ENCODE measurements at regions not wholly inside any gene's neighbourhood (a gene's known extent, or its start where the extent isn't known, plus 50 kb on each side); places are given as distances from the start of the nearest gene placed in this dataset.

DNA sequence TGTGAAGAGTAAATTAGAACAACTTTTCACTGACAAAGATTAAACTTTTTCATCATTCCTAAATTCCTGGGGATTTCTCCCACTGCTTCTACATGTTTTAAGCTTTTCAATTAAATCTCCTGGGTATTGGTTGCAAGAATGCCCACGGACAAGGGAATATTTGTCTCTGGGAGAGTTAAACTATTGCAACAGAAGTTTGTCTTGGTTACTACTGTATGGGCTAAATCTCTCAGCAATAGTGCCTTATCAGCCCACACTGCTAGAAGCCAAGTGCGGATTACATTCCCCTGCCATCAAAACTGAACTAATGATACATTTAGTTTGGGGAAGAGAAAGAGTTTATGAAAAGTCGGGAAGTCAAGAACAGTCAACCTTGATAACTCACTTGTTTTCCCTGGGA is 528.2 kb upstream of the C9orf72 start:
- no peaks in the 10 kb centered on the region for H4K20me1 ChIP-seq (ENCODE audit: insufficient read depth, low read length, poor library complexity, severe bottlenecking)
- H2AFZ ChIP-seq (ENCODE audit: low read length): no peak overlapping the region
- H3K4me2 ChIP-seq (ENCODE audit: low read depth, low read length, poor library complexity, severe bottlenecking): no peak overlapping the region
- no peak overlapping the region for H3K9ac ChIP-seq (ENCODE audit: low read depth, low read length, poor library complexity, severe bottlenecking)
- H3K36me3 ChIP-seq (ENCODE audit: insufficient read depth, low read length): no peaks in the 10 kb centered on the region
- no peak for TF ChIP-seq EZH2phosphoT487 (IDR thresholded peaks at IDR 0.05; ENCODE audit: borderline replicate concordance)
- TF ChIP-seq, protein P1, sequence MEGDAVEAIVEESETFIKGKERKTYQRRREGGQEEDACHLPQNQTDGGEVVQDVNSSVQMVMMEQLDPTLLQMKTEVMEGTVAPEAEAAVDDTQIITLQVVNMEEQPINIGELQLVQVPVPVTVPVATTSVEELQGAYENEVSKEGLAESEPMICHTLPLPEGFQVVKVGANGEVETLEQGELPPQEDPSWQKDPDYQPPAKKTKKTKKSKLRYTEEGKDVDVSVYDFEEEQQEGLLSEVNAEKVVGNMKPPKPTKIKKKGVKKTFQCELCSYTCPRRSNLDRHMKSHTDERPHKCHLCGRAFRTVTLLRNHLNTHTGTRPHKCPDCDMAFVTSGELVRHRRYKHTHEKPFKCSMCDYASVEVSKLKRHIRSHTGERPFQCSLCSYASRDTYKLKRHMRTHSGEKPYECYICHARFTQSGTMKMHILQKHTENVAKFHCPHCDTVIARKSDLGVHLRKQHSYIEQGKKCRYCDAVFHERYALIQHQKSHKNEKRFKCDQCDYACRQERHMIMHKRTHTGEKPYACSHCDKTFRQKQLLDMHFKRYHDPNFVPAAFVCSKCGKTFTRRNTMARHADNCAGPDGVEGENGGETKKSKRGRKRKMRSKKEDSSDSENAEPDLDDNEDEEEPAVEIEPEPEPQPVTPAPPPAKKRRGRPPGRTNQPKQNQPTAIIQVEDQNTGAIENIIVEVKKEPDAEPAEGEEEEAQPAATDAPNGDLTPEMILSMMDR (conservative IDR thresholded peaks at IDR 0.05; ENCODE audit: low read length): no peak
- H3F3A ChIP-seq (ENCODE audit: low read depth): no peaks in the 10 kb centered on the region
- no peaks in the 10 kb centered on the region for H3K27me3 ChIP-seq (ENCODE audit: insufficient read depth, low read length, poor library complexity, severe bottlenecking)
- H3K79me2 ChIP-seq (ENCODE audit: insufficient read depth, low read length): no peaks in the 10 kb centered on the region
- no peak overlapping the region for H3K4me3 ChIP-seq (ENCODE audit: low read length, poor library complexity, severe bottlenecking)
- no peaks in the 10 kb centered on the region for H3K9me3 ChIP-seq (ENCODE audit: insufficient read depth, low read depth, low read length)
- H3K9me2 ChIP-seq (replicated peaks; ENCODE audit: low read depth, low read length): no peaks in the 10 kb centered on the region
- H3K4me1 ChIP-seq (ENCODE audit: insufficient read depth, low read length, poor library complexity, severe bottlenecking): no peaks in the 10 kb centered on the region

DNA sequence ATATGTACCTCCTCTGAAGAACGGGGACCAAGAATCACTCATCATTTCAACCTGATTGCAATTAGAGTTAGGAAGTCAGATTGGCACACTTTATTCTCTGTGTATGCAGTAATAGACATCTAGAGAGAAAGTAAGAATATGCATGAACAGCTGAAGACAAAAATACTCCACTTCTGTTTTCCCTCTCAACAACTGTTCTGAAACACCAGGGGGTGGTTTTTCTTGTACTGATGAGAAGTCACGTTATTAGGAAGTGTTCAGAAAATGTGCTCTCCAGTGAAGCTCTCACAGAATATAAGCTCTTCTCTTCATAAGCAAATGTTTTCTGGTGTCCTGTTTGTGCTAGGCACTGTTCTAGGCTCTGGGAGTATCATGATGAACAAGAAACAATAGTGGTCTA is 531.7 kb upstream of the C9orf72 start:
- Histone ChIP-seq H3K4me2 (ENCODE audit: low read depth, low read length, poor library complexity, severe bottlenecking) (no peak overlapping the region), H3K4me3 (ENCODE audit: low read length, poor library complexity, severe bottlenecking) (no peak overlapping the region), H3F3A (ENCODE audit: low read depth) (no peaks in the 10 kb centered on the region), H3K4me1 (ENCODE audit: insufficient read depth, low read length, poor library complexity, severe bottlenecking) (no peaks in the 10 kb centered on the region), H3K79me2 (ENCODE audit: insufficient read depth, low read length) (no peaks in the 10 kb centered on the region), H3K9me3 (ENCODE audit: insufficient read depth, low read depth, low read length) (no peaks in the 10 kb centered on the region), H2AFZ (ENCODE audit: low read length) (no peak overlapping the region), H3K27me3 (ENCODE audit: insufficient read depth, low read length, poor library complexity, severe bottlenecking) (no peaks in the 10 kb centered on the region), H4K20me1 (ENCODE audit: insufficient read depth, low read length, poor library complexity, severe bottlenecking) (no peaks in the 10 kb centered on the region), H3K36me3 (ENCODE audit: insufficient read depth, low read length) (no peaks in the 10 kb centered on the region), H3K9me2 (replicated peaks; ENCODE audit: low read depth, low read length) (no peaks in the 10 kb centered on the region), H3K9ac (ENCODE audit: low read depth, low read length, poor library complexity, severe bottlenecking) (no peak overlapping the region)
- TF ChIP-seq EZH2phosphoT487 (IDR thresholded peaks at IDR 0.05; ENCODE audit: borderline replicate concordance): no peak
- TF ChIP-seq, protein P1 (conservative IDR thresholded peaks at IDR 0.05; ENCODE audit: low read length): no peak

DNA sequence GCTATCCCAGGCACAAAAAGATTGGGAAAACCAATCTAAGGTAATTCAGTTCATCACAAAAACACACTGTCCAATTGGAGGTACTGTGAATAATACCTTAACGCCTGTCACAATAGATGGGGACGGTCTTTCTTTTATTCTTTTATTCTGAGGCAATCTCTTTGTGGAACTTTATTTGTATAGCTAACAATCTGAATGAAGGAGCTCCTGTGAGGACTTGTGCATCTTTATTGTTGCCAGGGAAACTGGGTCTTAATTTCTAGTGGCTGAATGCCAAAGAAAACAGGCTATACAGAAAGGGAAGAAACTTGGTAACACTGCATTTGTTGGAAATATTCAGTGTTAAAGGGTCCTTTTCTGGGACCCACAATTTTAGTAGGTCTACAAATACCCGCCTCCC is 546.9 kb upstream of the C9orf72 start:
- no peak overlapping the region for H2AFZ ChIP-seq (ENCODE audit: low read length)
- no peak overlapping the region for H3K9ac ChIP-seq (ENCODE audit: low read depth, low read length, poor library complexity, severe bottlenecking)
- no peaks in the 10 kb centered on the region for H3K9me2 ChIP-seq (replicated peaks; ENCODE audit: low read depth, low read length)
- no peaks in the 10 kb centered on the region for H3K79me2 ChIP-seq (ENCODE audit: insufficient read depth, low read length)
- no peak overlapping the region for H3K4me3 ChIP-seq (ENCODE audit: low read length, poor library complexity, severe bottlenecking)
- no peaks in the 10 kb centered on the region for H3K36me3 ChIP-seq (ENCODE audit: insufficient read depth, low read length)
- no peaks in the 10 kb centered on the region for H3K27me3 ChIP-seq (ENCODE audit: insufficient read depth, low read length, poor library complexity, severe bottlenecking)
- no peaks in the 10 kb centered on the region for H3K9me3 ChIP-seq (ENCODE audit: insufficient read depth, low read depth, low read length)
- H3F3A ChIP-seq (ENCODE audit: low read depth): no peaks in the 10 kb centered on the region
- H4K20me1 ChIP-seq (ENCODE audit: insufficient read depth, low read length, poor library complexity, severe bottlenecking): no peaks in the 10 kb centered on the region
- H3K4me1 ChIP-seq (ENCODE audit: insufficient read depth, low read length, poor library complexity, severe bottlenecking): no peaks in the 10 kb centered on the region
- TF ChIP-seq EZH2phosphoT487 (IDR thresholded peaks at IDR 0.05; ENCODE audit: borderline replicate concordance): no peak
- TF ChIP-seq, protein P1 (conservative IDR thresholded peaks at IDR 0.05; ENCODE audit: low read length): no peak
- no peak overlapping the region for H3K4me2 ChIP-seq (ENCODE audit: low read depth, low read length, poor library complexity, severe bottlenecking)

All from Loucy (cell line).